HG03135 (cell line): ENCODE measurements at regions not wholly inside any gene's neighbourhood (a gene's known extent, or its start where the extent isn't known, plus 50 kb on each side); places are given as distances from the start of the nearest gene placed in this dataset.
A peak's percentile ranks its signal among the peaks of the same experiment; 100 is the strongest.

Experiments used
- ATAC-seq: cut with Tn5 transposase; IDR thresholded peaks from one replicate; pipeline ENCODE4 v1.9.1; 2021; ENCODE audit warnings: mild to moderate bottlenecking, moderate library complexity; ENCODE audit not compliant: unreplicated experiment

DNA sequence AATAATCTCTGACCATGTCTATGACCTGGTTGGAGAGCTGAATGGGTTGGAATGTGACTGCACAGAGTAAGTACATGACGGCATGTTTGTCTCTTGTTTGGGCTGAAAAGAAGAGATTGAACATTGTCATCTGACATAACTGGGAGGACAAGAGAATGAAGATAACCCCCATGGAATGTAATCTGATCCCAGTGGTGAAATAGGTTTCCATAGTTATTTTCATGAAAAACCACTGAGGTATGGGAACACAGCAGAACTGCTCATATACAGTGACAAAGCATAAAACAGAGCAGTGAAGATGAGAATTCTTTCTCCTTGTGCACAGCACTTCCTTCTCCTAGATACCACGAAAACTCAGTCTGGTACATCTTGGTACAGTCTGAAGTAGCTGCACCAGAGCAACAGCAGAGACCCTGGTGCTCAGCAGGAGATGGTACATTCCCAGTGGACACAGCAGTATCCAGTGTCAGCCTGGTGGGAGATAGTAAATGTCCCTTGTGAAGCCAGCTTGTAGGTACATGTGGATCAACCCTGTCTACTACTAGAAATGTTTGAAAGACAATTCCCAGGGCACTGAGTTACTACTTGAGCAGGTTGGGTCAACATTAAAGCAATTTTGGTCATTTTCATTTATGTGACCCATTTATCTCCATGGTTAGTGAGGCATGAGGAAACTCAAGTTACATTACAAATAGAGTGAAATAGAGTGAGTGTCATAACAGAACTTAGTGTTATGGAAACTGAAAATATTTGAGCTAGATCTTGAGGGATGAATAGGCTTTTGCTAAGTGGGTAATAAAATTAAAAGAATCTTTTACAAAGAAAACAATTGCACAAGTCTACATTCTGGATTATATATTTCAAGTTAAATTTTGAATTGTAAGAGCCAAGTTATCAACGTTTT lies 178.3 kb downstream of the SUCNR1 start:
- no peak for ATAC-seq

- ATAC-seq, result no peak
Observed at GRCh38 chr3:152053866-152054265, 180.4 kb downstream of the SUCNR1 start.

DNA sequence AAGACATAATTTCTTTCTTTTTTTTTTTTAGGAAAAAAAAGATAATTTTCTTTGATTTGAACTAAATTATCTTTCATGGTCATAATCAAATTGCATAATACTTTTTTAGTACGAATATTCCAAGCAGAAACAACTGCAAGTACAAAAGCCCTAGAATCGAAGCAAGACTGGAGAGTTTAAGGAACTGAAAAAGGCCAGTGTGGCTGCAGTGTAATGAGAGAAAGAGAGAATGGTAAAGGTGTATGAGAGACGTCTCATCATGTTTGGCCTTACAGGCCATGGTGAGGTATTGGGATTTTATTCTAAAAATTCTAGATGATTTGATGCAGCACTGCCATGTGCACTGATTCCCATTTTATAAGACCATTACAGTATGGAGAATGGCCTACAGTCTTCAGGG lies 180.9 kb downstream of the SUCNR1 start:
- no peak for ATAC-seq

DNA sequence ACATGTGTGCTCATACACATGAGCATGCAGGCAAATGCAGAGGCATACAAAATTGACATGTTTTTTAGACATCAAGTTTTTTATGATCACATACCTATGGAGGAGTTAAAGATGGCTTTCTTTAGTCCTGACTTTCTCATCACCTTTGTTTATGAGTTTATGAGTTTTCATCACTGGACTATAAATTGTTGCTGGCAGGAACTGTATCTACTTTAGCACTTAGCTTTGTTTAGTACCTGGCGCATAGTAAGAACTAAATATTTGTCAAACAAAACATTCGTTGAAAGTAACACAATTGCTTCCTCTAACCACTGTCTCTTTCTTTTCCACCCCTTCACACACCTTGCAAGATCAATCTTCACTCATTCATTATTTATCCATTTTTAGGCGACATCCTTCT lies 182.6 kb downstream of the SUCNR1 start:
- no peak for ATAC-seq

DNA sequence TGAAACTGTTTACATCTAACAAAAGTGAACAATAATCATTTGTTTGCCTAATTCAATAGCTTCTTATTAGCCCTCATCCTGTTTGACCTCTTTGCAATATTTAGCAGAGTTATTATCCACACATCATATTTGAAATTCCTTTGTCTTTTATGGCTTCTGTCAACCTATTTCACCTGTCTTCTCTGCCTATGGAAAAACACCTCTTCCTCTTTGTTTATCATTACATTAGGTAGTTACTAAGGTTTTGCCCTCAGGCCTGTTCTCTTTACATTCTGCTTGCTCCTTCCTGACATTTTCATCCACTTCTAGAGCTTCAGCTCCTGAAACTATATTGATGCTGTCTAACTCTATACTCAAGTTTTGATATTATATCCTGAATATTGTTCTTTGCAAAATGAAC lies 183.0 kb downstream of the SUCNR1 start:
- ATAC-seq, result no peak

- no peak for ATAC-seq
Observed at GRCh38 chr3:152056987-152057386, 183.5 kb downstream of the SUCNR1 start.

DNA sequence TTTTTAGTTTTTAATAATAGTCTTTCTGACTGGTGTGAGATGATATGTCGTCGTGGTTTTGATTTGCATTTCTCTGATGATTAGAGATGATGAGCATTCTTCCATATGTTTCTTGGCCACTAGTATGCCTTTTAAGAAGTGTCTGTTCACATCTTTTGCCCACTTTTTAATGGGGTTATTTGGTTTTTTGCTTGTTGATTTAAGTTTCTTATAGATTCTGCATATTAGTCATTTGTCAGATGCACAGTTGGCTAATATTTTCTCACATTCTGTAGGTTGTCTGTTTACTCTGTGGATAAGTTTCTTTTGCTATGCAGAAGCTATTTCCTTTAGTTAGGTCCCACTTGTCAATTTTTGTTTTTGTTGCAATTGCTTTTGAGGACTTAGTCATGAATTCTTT lies 185.4 kb downstream of the SUCNR1 start:
- no peak for ATAC-seq

DNA sequence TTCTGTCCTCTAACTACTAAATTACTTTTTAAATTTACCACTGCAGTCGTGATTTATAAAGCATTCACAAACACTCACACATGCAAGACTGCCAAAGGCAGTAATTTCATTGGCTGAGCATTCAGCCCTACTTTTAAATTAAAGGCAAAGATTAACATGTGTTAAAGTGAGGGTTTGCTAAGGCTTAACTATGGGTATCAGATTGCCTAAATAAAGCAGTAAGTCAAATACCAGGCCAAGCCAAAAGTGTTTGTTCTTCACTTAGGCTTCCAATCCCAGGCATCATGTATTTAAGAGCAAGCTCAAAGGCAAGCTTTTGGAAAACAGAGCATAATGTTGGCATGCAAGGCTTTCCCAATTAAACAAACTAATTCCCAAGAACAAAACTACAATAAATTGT lies 187.3 kb downstream of the SUCNR1 start:
- ATAC-seq, result no peak

DNA sequence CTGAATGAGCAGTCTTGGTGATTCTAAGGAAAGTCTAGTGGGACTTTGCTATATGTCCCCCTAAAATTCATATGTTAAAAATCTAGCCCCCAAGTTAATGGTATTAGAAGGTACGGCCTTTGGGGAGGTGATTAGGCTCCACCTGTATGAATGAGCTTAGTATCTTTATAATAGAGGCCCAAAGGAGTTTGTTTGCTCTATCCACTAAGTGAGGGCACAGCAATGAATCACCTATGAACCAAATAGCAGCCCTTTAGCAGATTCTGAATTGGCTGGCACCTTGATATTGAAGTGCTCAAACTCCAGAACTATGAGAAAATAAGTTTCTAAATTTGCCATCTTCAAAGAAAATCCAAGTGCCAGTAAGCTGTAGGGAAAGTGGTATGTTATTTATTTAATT lies 187.9 kb downstream of the SUCNR1 start:
- ATAC-seq, result no peak

DNA sequence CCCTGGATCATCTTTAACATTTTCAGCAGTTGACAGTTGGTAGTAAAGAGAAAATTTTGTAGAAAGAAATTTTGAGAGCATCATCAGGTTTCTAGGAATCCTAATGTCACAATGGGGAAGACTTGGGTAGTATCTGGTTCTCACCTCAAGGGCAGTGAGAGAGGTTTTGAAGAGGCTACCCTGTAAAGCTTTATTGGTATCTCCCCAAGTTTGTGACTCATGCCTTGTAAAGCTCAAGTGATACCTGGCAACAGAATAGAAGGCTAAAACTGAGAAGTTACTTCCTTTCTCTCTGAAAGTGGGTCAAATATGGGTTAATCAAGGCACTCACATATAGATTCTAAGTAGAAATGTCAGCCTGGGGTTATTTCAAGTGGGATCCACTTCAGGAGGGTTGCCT lies 196.4 kb downstream of the SUCNR1 start:
- no peak for ATAC-seq

GRCh38 chr3:152071315-152071714 lies 197.4 kb upstream of the MBNL1 start:
- no peak for ATAC-seq

- ATAC-seq, result peak; percentile 62
Observed at GRCh38 chr3:152071924-152072323, 196.8 kb upstream of the MBNL1 start.

- ATAC-seq, result no peak
Observed at GRCh38 chr3:152073267-152073666, 195.5 kb upstream of the MBNL1 start.

- ATAC-seq, result no peak
Observed at GRCh38 chr3:152076148-152076547, 192.6 kb upstream of the MBNL1 start.

GRCh38 chr3:152079980-152080379 lies 188.7 kb upstream of the MBNL1 start:
- no peak for ATAC-seq

DNA sequence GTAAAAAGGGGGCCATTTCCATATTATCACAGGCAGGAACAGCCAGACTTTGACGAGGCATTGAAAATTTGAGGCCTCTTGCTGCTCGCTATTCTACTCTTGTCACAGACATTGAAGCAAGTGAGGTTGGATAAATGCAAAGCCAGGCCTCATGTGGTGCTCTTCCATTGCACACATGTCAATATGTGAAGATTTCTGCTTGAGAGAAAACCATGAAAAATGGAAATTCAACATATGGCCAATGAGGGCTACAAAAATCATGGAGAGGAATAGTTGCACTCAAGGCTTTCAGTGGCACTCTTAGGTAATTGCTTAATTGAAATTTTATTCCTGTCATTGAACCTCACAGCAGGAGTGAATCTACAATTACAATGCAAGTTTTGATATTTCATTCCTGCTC lies 185.6 kb upstream of the MBNL1 start:
- no peak for ATAC-seq

GRCh38 chr3:152084441-152085158 lies 184.1 kb upstream of the MBNL1 start:
- ATAC-seq, result no peak

DNA sequence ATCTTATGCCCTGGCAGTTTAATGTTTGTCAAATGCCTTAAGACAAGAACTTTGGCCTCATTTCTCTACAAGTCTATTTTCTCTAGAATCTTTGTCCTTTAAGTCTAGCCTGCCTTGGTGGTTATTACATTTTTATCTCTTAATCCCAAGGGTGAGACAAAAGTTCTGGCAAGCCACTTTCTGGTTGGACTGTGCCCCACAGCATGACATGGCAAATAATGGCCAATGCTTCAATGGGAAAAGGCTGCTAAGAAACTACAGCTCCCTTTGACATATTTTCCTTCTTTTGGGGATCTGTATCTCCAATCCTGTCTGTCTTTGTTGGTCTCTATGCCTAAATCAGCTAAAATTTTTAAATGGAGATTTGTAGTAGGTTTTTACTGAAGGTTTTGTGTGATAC lies 181.6 kb upstream of the MBNL1 start:
- no peak for ATAC-seq

GRCh38 chr3:152089528-152089927 lies 179.2 kb upstream of the MBNL1 start:
- no peak for ATAC-seq

- no peak for ATAC-seq
Observed at GRCh38 chr3:152091725-152092124, 177.0 kb upstream of the MBNL1 start.

GRCh38 chr3:152093901-152094300 lies 174.8 kb upstream of the MBNL1 start:
- ATAC-seq, result no peak

GRCh38 chr3:152094406-152094805 lies 174.3 kb upstream of the MBNL1 start:
- no peak for ATAC-seq
